OCI-LY3 (cell line): ENCODE measurements at regions not wholly inside any gene's neighbourhood (a gene's known extent, or its start where the extent isn't known, plus 50 kb on each side); places are given as distances from the start of the nearest gene placed in this dataset.

Experiments
- H2AFZ ChIP-seq: fragments of 200-600, 300-600 bp; shearing (Covaris generic); 2 replicates; pipeline ENCODE4 v1.6.0; 2014; ENCODE audit warnings: antibody characterized with exemption, low read depth, low read length
- H3K27ac ChIP-seq: fragments of 200-600, 300-600 bp; sonication (generic); 2 replicates; pipeline ENCODE4 v1.5.1; 2014; ENCODE audit warnings: mild to moderate bottlenecking, low read length, moderate library complexity, mixed read lengths
- H3K27me3 ChIP-seq: fragments of 200-600, 300-600 bp; sonication (generic); 2 replicates; pipeline ENCODE4 v1.6.1; 2014; ENCODE audit warnings: low read depth, low read length, mixed read lengths
- H3K36me3 ChIP-seq: fragments of 200-600, 300-600 bp; sonication (generic); replicated peaks from 2 replicates; pipeline ENCODE3; 2014; ENCODE audit warnings: low read depth, low read length, mixed read lengths
- H3K4me1 ChIP-seq: fragments of 300-600, 200-600 bp; sonication (generic); 2 replicates; pipeline ENCODE4 v1.6.1; 2014; ENCODE audit warnings: low read length, mixed read lengths
- H3K4me2 ChIP-seq: fragments of 200-600, 300-600 bp; sonication (generic); 2 replicates; pipeline ENCODE4 v1.6.1; 2014; ENCODE audit warnings: low read length, mixed read lengths
- H3K4me3 ChIP-seq: fragments of 300-600, 200-600 bp; sonication (generic); 2 replicates; pipeline ENCODE4 v1.5.1; 2014; ENCODE audit warnings: antibody characterized with exemption, mild to moderate bottlenecking, low read length, moderate library complexity
- H3K79me2 ChIP-seq: fragments of 300-600, 200-600 bp; shearing (Covaris generic); 2 replicates; pipeline ENCODE4 v1.6.1; 2014; ENCODE audit warnings: mild to moderate bottlenecking, low read length, mixed read lengths
- H3K9ac ChIP-seq: fragments of 300-600, 200-600 bp; shearing (Covaris generic); 2 replicates; pipeline ENCODE4 v1.6.0; 2014; ENCODE audit warnings: mild to moderate bottlenecking, low read length, moderate library complexity
- H3K9me3 ChIP-seq: fragments of 200-600, 300-600 bp; shearing (Covaris generic); 2 replicates; pipeline ENCODE4 v1.6.1; 2014; ENCODE audit warnings: low read length, mixed read lengths; ENCODE audit not compliant: insufficient read depth
- H4K20me1 ChIP-seq: fragments of 200-600, 300-600 bp; sonication (generic); 2 replicates; pipeline ENCODE4 v1.6.1; 2016; ENCODE audit warnings: low read length, mixed read lengths; ENCODE audit not compliant: insufficient read depth
- EZH2phosphoT487 ChIP-seq: fragments of 200-600 bp; shearing (Covaris generic); IDR thresholded peaks from 2 replicates; pipeline ENCODE4 v1.6.1; 2018; ENCODE audit warnings: antibody characterized with exemption, mixed run types, low read depth
- TF ChIP-seq, protein P1 (sequence below): fragments of 200-600, 300-600 bp; sonication (generic); IDR thresholded peaks from 2 replicates; pipeline ENCODE4 v1.5.1; 2014; ENCODE audit warnings: antibody characterized with exemption, low read length, low read depth

DNA sequence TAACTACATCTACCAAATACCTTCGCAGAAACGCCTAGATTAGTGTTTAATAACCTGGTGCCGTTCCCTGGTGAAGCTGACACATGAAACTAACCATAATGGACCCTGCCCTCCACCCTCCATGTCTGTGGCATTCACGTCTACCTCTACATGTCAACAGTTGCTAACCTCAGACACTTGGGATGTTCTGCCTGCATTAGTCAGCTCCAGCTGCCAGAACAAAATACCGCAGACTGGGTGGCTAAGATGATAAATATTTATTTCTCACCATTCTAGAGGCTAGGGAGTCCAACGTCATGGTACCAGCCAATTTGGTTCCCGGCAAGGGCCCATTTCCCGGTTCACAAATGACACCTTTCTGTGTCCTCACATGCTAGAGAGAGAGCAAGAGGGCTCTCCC is 118.5 kb upstream of the CHST15 start:
- Histone ChIP-seq H3K27me3 (no peaks in the 10 kb centered on the region), H3K4me3 (no peak overlapping the region), H3K9ac (no peak overlapping the region), H2AFZ (no peak overlapping the region), H3K27ac (no peak overlapping the region), H3K4me1 (no peaks in the 10 kb centered on the region), H3K9me3 (no peaks in the 10 kb centered on the region), H3K4me2 (no peak overlapping the region), H3K79me2 (no peaks in the 10 kb centered on the region), H3K36me3 (no peaks in the 10 kb centered on the region), H4K20me1 (no peaks in the 10 kb centered on the region)
- TF ChIP-seq EZH2phosphoT487: no peak
- TF ChIP-seq, protein P1, sequence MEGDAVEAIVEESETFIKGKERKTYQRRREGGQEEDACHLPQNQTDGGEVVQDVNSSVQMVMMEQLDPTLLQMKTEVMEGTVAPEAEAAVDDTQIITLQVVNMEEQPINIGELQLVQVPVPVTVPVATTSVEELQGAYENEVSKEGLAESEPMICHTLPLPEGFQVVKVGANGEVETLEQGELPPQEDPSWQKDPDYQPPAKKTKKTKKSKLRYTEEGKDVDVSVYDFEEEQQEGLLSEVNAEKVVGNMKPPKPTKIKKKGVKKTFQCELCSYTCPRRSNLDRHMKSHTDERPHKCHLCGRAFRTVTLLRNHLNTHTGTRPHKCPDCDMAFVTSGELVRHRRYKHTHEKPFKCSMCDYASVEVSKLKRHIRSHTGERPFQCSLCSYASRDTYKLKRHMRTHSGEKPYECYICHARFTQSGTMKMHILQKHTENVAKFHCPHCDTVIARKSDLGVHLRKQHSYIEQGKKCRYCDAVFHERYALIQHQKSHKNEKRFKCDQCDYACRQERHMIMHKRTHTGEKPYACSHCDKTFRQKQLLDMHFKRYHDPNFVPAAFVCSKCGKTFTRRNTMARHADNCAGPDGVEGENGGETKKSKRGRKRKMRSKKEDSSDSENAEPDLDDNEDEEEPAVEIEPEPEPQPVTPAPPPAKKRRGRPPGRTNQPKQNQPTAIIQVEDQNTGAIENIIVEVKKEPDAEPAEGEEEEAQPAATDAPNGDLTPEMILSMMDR: no peak

DNA sequence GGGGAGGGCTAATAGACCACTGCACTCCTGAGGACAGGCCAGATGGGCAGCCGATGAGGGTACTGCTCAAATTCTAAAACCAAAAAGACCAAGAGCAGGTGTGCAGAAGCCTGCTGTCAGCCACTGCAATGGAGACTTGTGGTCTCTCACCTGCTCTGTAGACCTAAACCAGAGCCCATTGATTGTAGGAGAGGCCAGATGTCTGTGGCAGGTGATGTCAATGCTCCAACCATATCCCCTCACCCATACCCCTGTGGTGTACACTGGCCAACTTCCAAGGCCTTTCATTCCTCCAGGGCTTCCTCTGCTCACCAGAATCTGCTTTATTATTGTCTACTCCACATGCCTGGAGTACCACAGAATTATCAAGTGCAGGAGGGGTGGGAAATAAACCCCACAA is 116.9 kb upstream of the CHST15 start:
- no peak overlapping the region for H2AFZ ChIP-seq
- no peaks in the 10 kb centered on the region for H4K20me1 ChIP-seq
- no peaks in the 10 kb centered on the region for H3K79me2 ChIP-seq
- no peak overlapping the region for H3K27ac ChIP-seq
- no peak overlapping the region for H3K4me3 ChIP-seq
- no peaks in the 10 kb centered on the region for H3K36me3 ChIP-seq
- no peak overlapping the region for H3K9ac ChIP-seq
- no peaks in the 10 kb centered on the region for H3K9me3 ChIP-seq
- H3K4me1 ChIP-seq: no peaks in the 10 kb centered on the region
- H3K4me2 ChIP-seq: no peak overlapping the region
- TF ChIP-seq EZH2phosphoT487: no peak
- TF ChIP-seq, protein P1: no peak
- H3K27me3 ChIP-seq: no peaks in the 10 kb centered on the region

DNA sequence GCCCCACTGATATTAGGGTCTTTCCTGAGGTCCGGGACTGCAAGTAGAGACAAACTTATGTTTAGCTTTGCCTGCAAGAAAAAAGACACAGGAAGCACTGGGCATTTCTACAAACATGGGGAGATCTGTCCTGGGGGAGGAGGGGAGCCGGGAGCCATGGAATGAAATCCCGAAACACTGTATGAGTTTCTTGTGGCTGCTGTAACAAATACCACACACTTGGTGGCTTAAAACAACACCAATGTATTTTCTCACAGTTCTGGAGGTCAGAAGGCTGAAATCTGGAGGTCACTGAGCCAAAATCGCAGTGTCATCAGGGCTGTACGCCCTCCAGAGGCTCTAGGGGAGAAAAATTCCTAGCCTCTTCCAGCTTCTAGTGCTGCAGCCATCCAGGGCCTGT is 114.0 kb upstream of the CHST15 start:
- H3K27me3 ChIP-seq: peaks cover 3% of the 10 kb centered on the region; the same call in 1 of the 2 replicates
- H2AFZ ChIP-seq: no peak overlapping the region
- TF ChIP-seq, protein P1: no peak
- no peak for TF ChIP-seq EZH2phosphoT487
- H3K4me3 ChIP-seq: no peak overlapping the region
- H3K9ac ChIP-seq: no peak overlapping the region
- H3K36me3 ChIP-seq: no peaks in the 10 kb centered on the region
- no peak overlapping the region for H3K4me2 ChIP-seq
- H3K4me1 ChIP-seq: no peaks in the 10 kb centered on the region
- no peak overlapping the region for H3K27ac ChIP-seq
- no peaks in the 10 kb centered on the region for H3K9me3 ChIP-seq
- no peaks in the 10 kb centered on the region for H4K20me1 ChIP-seq
- H3K79me2 ChIP-seq: no peaks in the 10 kb centered on the region

- Histone ChIP-seq H3K4me1 (no peaks in the 10 kb centered on the region), H3K4me2 (no peak overlapping the region), H4K20me1 (no peaks in the 10 kb centered on the region), H3K79me2 (no peaks in the 10 kb centered on the region), H2AFZ (no peak overlapping the region), H3K9me3 (no peaks in the 10 kb centered on the region), H3K27ac (no peak overlapping the region), H3K27me3 (peaks cover 3% of the 10 kb centered on the region; the same call in 1 of the 2 replicates), H3K9ac (no peak overlapping the region), H3K4me3 (no peak overlapping the region), H3K36me3 (no peaks in the 10 kb centered on the region)
- TF ChIP-seq, protein P1: no peak
- TF ChIP-seq EZH2phosphoT487: no peak
Measured at GRCh38 chr10:124206616-124207015, 113.2 kb upstream of the CHST15 start.
